ENCODE measurements at regions not wholly inside any gene's neighbourhood (a gene's known extent, or its start where the extent isn't known, plus 50 kb on each side); places are given as distances from the start of the nearest gene placed in this dataset.
A peak's percentile ranks its signal among the peaks of the same experiment; 100 is the strongest.
"Not testable (repeated sequence)": the region's sequence is repeated elsewhere in the genome, so short reads cannot be mapped to it uniquely, and the experiment has no call there.

DNA sequence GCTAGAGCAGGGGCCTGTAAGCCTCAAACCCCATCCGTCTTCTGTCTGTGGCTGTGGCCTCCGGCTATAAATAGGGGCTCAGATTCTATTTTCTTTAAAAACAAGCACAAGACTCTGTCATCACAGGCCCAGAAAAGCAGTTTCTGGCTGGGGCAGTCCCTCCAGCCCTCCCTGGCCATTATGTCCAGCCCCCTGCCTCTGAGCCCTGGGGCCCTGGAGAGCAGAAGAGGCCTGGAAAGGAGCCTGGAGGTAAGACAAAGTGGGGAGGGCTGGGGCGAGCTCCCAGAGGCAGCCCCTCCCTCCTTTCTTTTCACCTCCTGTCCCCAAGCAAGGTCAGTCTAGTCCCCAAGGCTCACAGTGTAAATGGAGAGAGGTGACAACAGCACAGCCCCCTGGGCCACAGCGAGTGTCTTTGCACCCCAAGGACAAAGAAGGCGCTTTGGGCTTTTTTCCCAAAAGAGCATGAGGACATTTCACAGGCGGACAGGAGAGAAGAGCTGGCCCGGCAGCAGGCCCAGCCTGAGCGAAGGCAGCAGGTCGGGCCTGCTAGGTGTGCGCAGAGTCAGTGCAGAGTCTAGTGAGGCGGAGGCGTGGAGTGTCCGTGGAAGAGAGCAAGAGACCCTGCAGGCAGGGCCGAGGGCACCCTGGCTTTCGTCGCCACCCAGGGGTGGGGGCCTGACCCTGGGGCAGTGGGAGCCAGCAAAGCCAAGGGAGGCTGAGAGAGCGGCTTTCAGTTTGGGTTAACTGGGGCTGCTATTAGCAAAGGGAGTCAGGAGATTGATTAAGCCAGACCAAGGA is 188.3 kb downstream of the TBC1D2B start:
- H3K27me3 ChIP-seq, result no peaks in the 10 kb centered on the region
- no peaks in the 10 kb centered on the region for H3K36me3 ChIP-seq
- H3K9me3 ChIP-seq, result no peaks in the 10 kb centered on the region
- peak overlapping the region in 3 of 4 donors; percentile 4 to 20 (median 14) for H3K27ac ChIP-seq (replicated peaks in 1 of 4)
- intact Hi-C loops (cut with DNase I), result no loop called here
- no peak for TF ChIP-seq POLR2A (IDR thresholded peaks at IDR 0.05; ENCODE audit: low read depth)
- no peak for TF ChIP-seq POLR2AphosphoS5 (IDR thresholded peaks at IDR 0.05)
- TF ChIP-seq, protein P1, sequence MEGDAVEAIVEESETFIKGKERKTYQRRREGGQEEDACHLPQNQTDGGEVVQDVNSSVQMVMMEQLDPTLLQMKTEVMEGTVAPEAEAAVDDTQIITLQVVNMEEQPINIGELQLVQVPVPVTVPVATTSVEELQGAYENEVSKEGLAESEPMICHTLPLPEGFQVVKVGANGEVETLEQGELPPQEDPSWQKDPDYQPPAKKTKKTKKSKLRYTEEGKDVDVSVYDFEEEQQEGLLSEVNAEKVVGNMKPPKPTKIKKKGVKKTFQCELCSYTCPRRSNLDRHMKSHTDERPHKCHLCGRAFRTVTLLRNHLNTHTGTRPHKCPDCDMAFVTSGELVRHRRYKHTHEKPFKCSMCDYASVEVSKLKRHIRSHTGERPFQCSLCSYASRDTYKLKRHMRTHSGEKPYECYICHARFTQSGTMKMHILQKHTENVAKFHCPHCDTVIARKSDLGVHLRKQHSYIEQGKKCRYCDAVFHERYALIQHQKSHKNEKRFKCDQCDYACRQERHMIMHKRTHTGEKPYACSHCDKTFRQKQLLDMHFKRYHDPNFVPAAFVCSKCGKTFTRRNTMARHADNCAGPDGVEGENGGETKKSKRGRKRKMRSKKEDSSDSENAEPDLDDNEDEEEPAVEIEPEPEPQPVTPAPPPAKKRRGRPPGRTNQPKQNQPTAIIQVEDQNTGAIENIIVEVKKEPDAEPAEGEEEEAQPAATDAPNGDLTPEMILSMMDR (IDR thresholded peaks at IDR 0.05), result no peak
- no peak for TF ChIP-seq EP300 (IDR thresholded peaks at IDR 0.05)
- peaks cover 0 to 11% (median 8%) of the 10 kb centered on the region in 4 donors for H3K4me1 ChIP-seq
- H3K4me3 ChIP-seq, result no peak overlapping the region
- DNase-seq (ENCODE audit: extremely low spot score), result no peak
- 86% methylated on average over 17 of the region's 17 CpGs for WGBS

DNA sequence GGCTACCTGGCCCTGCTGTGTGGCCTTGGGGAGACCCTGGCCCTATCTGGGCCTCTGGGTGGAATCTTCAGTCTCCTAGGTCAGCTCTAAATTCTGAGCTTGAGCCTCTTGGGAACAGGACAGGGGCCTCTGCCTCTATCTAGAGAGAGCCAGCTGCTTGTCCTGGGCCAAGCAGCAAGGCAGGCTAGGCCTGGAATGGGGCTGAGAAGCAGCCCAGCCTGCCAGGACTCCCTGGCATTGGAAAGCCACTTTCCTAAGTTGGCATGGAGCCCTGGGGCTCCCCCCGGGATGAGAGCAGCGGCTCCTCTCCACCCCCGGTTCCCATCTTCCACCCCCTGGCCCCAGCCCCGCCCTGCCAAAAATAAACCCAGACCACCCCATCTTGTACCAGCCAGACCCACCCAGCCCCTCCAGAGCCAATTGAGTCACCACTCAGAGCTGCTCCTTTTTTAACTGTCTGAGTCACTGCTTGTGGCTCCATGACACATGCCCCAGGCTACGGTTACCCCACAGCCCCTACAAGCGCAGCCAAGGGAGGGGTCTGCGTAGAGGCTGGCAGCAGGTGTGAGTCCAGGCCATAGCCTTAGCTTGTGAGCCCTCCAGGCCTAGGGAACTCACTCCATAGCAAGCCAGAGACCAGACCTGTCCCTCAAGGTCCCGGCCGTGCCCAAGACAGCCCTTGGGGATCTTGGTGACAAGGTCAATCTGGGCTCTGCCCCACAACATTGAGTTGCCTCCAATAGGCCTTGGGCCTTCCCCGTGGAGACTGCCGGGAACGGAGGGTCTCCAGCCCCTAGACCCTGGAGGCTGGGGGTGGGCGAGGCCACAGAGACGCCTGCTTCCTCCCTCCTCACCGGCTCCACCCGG is 189.7 kb downstream of the TBC1D2B start:
- H3K27me3 ChIP-seq; H3K9me3 ChIP-seq; H3K4me3 ChIP-seq; intact Hi-C loops (cut with DNase I); H3K36me3 ChIP-seq; DNase-seq (ENCODE audit: extremely low spot score): not testable (repeated sequence)
- no CpG with 5 or more reads among the region's 16 CpGs for WGBS
- Histone ChIP-seq H3K27ac (replicated peaks in 1 of 4) (peak overlapping the region in 3 of 4 donors; percentile 41 to 52 (median 51)), H3K4me1 (peaks cover 0 to 11% (median 8%) of the 10 kb centered on the region in 4 donors)

DNA sequence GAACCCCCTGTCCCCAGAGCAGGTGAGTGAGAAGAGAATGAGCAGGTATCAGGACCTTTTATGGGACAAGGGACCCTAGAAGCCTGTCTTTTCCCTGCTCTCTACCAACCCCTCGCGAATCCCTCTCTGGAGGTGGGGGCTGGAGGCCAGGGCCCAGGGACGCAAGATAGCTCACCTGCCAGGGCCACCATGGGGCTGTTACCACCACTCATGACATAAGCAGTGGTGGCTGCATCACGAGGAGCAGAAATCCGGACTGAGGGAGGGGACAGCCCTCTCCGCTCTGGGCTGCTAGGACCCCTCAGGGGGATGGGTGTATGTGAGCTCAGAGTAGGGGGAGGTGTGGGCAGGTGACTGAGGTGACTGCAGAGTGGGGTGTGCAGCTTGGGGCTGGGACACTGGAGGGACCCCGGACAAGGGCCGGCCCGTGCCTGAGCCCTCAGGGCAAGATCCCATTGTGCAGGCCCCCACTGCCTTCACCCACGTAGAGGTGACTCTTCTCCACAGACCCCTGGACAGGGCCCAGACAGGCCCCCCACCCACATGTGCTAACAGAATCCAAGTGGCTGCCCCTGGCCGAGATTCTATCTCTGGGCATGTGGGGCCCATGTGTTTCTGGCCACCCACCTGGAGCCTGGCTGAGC is 190.6 kb downstream of the TBC1D2B start:
- H3K27ac ChIP-seq (replicated peaks in 1 of 4), result no peak overlapping the region
- WGBS, result 97% methylated on average over 9 of the region's 11 CpGs

DNA sequence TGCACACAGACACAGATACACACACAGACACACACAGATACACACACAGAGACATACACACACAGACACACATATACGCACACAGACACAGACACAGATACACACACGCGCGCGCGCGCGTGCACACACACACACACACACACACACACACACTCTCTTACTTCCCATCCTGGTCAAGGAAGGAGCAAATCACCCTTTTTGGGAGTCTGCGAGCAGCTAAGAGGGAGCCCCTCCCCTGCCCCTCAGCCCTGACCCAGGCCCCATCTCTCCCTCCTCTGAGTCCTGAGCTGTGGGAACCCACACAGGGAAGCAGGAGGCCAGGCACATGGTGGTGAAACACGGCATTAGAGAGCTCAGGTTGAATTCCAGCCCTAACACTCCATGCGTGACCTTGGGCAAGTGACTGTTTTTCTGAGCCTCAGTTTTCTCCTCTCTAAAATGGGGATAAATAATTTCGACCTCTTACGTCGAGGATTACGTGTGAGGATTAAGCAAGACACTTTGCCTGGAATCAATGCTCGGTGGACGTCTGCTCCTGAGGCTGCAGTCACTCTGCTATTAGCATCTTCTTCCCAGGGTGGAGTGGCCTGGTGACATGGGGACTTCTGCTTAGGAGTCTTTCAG is 191.5 kb downstream of the TBC1D2B start:
- H3K27me3 ChIP-seq; DNase-seq (ENCODE audit: extremely low spot score); H3K4me3 ChIP-seq; intact Hi-C loops (cut with DNase I); H3K9me3 ChIP-seq; H3K27ac ChIP-seq (replicated peaks in 1 of 4); H3K36me3 ChIP-seq: not testable (repeated sequence)
- peaks cover 0 to 10% (median 2%) of the 10 kb centered on the region in 4 donors for H3K4me1 ChIP-seq
- 89% methylated on average over 17 of the region's 17 CpGs for WGBS

More for the DNA sequence above, 190.6 kb downstream of the TBC1D2B start:
- H3K4me1 ChIP-seq, result peaks cover 0 to 11% (median 6%) of the 10 kb centered on the region in 4 donors
- no peaks in the 10 kb centered on the region for H3K9me3 ChIP-seq
- H3K36me3 ChIP-seq, result no peaks in the 10 kb centered on the region
- no peaks in the 10 kb centered on the region for H3K27me3 ChIP-seq
- no peak for TF ChIP-seq POLR2AphosphoS5 (IDR thresholded peaks at IDR 0.05)
- TF ChIP-seq POLR2A (IDR thresholded peaks at IDR 0.05; ENCODE audit: low read depth), result no peak
- intact Hi-C loops (cut with DNase I), result no loop called here
- H3K4me3 ChIP-seq, result no peak overlapping the region
- DNase-seq (ENCODE audit: extremely low spot score), result no peak

DNA sequence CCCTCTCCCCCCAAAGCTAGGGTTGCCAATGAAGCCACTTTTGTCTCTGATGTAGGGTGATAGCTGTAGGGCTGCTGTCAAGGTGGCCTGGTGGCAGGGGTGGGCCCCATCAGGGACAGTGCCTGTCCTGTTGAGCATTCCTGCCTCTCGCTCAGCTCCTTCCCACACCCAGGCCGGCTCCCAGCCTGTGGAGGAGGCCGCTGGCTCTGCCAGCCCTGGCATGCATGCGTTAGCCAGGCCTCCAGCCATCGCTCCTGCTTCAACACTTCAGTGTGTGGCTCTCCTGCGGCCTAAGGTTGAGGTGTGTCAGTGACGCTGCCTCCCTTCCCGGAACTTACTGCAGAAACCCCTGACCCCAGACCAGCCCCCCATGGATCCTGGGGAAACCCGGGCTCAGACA is 194.5 kb downstream of the TBC1D2B start:
- WGBS, result no CpG with 5 or more reads among the region's 9 CpGs
- DNase-seq (ENCODE audit: extremely low spot score); intact Hi-C loops (cut with DNase I): not testable (repeated sequence)

DNA sequence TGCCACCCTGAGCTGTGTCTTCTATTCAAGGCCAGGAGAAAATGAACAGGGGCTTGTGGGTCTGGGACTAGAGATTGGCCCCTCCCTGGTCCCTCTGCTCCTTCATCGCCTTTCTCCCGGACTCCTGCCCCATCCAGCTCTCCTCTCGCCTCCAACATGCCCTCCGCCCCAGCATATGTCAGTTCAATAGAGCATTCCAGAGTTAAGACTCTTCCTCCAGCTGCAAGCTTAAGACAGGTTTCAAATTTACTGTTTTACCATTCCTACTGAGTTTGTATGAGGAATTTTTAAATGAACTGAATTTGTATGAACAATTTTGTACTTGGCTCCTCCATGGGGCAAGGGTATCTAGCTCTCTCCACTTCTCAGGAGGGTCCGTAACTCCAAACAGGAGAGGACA is 195.6 kb downstream of the TBC1D2B start:
- TF ChIP-seq, protein P1 (IDR thresholded peaks at IDR 0.05), result no peak
- TF ChIP-seq POLR2AphosphoS5 (IDR thresholded peaks at IDR 0.05), result no peak
- TF ChIP-seq POLR2A (IDR thresholded peaks at IDR 0.05; ENCODE audit: low read depth), result no peak
- no peak for TF ChIP-seq EP300 (IDR thresholded peaks at IDR 0.05)
- no peaks in the 10 kb centered on the region for H3K36me3 ChIP-seq
- no peak for DNase-seq (ENCODE audit: extremely low spot score)
- H3K9me3 ChIP-seq, result no peaks in the 10 kb centered on the region
- H3K4me3 ChIP-seq, result no peak overlapping the region
- H3K27ac ChIP-seq (replicated peaks in 1 of 4), result no peak overlapping the region
- no peaks in the 10 kb centered on the region for H3K27me3 ChIP-seq
- H3K4me1 ChIP-seq, result peaks cover 0 to under 1% (median 0%) of the 10 kb centered on the region in 4 donors
- 85% methylated on average over 5 of the region's 5 CpGs for WGBS
- intact Hi-C loops (cut with DNase I), result no loop called here

More for the DNA sequence above, 194.5 kb downstream of the TBC1D2B start:
- H3K36me3 ChIP-seq; H3K9me3 ChIP-seq; H3K4me3 ChIP-seq; H3K27me3 ChIP-seq; H3K27ac ChIP-seq (replicated peaks in 1 of 4); H3K4me1 ChIP-seq: not testable (repeated sequence)

DNA sequence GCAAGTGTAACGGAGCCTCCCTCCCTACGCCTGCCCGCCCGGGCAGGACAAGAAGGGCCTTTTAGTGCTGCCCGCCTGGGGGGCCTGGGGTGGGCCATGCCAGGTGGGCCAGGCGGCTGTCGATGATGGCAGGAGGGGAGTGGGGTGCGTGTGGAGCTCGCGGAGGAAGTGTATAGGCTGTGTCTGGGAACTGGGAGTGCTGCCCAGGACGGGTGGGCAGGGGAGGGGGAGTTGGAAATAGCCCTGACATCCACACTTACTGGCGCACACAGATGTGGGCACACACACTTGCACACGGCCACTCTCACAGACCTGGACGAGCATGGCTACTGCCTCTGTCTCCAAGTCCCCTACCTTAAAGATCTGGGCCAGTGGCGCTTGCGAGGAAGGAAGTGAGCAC is 196.0 kb downstream of the TBC1D2B start:
- H3K27ac ChIP-seq (replicated peaks in 1 of 4); DNase-seq (ENCODE audit: extremely low spot score); H3K27me3 ChIP-seq; H3K4me3 ChIP-seq; H3K9me3 ChIP-seq; H3K36me3 ChIP-seq; H3K4me1 ChIP-seq; intact Hi-C loops (cut with DNase I): not testable (repeated sequence)
- WGBS, result 67% methylated on average over 12 of the region's 16 CpGs

DNA sequence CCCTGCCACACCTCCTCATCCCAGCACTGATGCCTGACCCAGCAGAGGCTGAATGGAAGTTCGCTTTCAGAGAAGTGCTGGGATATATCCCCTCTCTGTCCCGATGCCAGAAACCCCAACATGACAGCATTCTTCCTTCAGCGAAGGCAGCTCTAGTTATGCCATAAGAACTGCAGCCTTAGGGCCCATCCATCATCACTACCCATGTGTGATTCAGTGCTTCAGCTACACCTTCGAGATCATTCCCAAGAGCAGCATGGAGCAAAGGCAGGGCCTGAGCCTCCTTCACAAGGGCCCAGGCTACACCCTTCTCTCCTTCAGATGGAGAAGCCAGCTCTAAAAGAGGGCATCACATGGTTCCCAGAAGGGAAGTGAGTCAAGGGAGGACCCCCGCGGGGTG is 198.0 kb downstream of the TBC1D2B start:
- H3K4me1 ChIP-seq; DNase-seq (ENCODE audit: extremely low spot score); H3K9me3 ChIP-seq; H3K27ac ChIP-seq (replicated peaks in 1 of 4); intact Hi-C loops (cut with DNase I); H3K36me3 ChIP-seq; H3K27me3 ChIP-seq; H3K4me3 ChIP-seq: not testable (repeated sequence)
- WGBS, result 83% methylated on average over 4 of the region's 6 CpGs
